HepG2 (cell line): ENCODE measurements at regions not wholly inside any gene's neighbourhood (a gene's known extent, or its start where the extent isn't known, plus 50 kb on each side); places are given as distances from the start of the nearest gene placed in this dataset.

Source experiments
- FIP1L1 ChIP-seq: fragments of 200-400 bp; formaldehyde crosslinking; IDR thresholded peaks from 2 replicates; pipeline ENCODE4 v1.6.1; 2018; ENCODE audit warnings: low read depth, mild to moderate bottlenecking, low read length, moderate library complexity, borderline replicate concordance; ENCODE audit not compliant: insufficient read depth
- GATAD1 ChIP-seq: IDR thresholded peaks from 2 replicates; pipeline ENCODE4 v1.6.1; 2016; ENCODE audit warnings: missing genetic modification reagents, missing compliant biosample characterization
- MED13 ChIP-seq: sonication (generic); formaldehyde crosslinking; IDR thresholded peaks from 2 replicates; pipeline ENCODE4 v1.5.0; 2020; ENCODE audit warnings: missing genetic modification reagents
- PRPF4 ChIP-seq: fragments of 200-400 bp; formaldehyde crosslinking; IDR thresholded peaks from 2 replicates; pipeline ENCODE4 v1.6.1; 2016; ENCODE audit warnings: low read length, low read depth; ENCODE audit not compliant: poor library complexity, severe bottlenecking
- SOX5 ChIP-seq: IDR thresholded peaks from 2 replicates; pipeline ENCODE4 v1.6.1; 2016; ENCODE audit warnings: borderline replicate concordance
- TOPORS ChIP-seq: sonication (generic); formaldehyde crosslinking; IDR thresholded peaks from 2 replicates; pipeline ENCODE4 v1.8.0; 2023; ENCODE audit warnings: mild to moderate bottlenecking, missing genetic modification reagents
- ZNF225 ChIP-seq: sonication (generic); formaldehyde crosslinking; IDR thresholded peaks from 2 replicates; pipeline ENCODE4 v1.4.0; 2020; ENCODE audit warnings: mild to moderate bottlenecking, missing genetic modification reagents
- ZNF530 ChIP-seq: sonication (generic); formaldehyde crosslinking; IDR thresholded peaks from 2 replicates; pipeline ENCODE4 v1.5.0; 2020; ENCODE audit warnings: low read depth, mild to moderate bottlenecking, missing genetic modification reagents
- ZNF776 ChIP-seq: sonication (generic); formaldehyde crosslinking; IDR thresholded peaks from 2 replicates; pipeline ENCODE4 v1.4.0; 2020; ENCODE audit warnings: mild to moderate bottlenecking, missing genetic modification reagents
- ZNF777 ChIP-seq: sonication (generic); formaldehyde crosslinking; IDR thresholded peaks from 2 replicates; pipeline ENCODE4 v1.4.0; 2020; ENCODE audit warnings: missing genetic modification reagents
- ZNF788 ChIP-seq: sonication (generic); formaldehyde crosslinking; IDR thresholded peaks from 2 replicates; pipeline ENCODE4 v1.5.0; 2020; ENCODE audit warnings: mild to moderate bottlenecking, missing genetic modification reagents, borderline replicate concordance
- TF ChIP-seq, protein P1 (sequence below), 2 experiments: sonication (generic) in 1 of 2; formaldehyde crosslinking in 1 of 2; IDR thresholded peaks; 2 replicates each; pipeline versions ENCODE4 v1.4.0 to v1.6.1; 2016 to 2020; ENCODE audit warnings: borderline replicate concordance in 1 of 2, low read depth in 1 of 2, mild to moderate bottlenecking in 1 of 2, missing genetic modification reagents in 1 of 2
- TF ChIP-seq, protein P2 (sequence below): IDR thresholded peaks from 2 replicates; pipeline ENCODE4 v1.6.1; 2016; ENCODE audit warnings: control low read depth
- TF ChIP-seq, protein P3 (sequence below): sonication (generic); formaldehyde crosslinking; IDR thresholded peaks from 2 replicates; pipeline ENCODE4 v1.8.0; 2022; ENCODE audit warnings: mild to moderate bottlenecking, missing genetic modification reagents
- TF ChIP-seq, protein P4 (sequence below): sonication (generic); formaldehyde crosslinking; IDR thresholded peaks from 2 replicates; pipeline ENCODE4 v1.4.0; 2020; ENCODE audit warnings: missing genetic modification reagents
- TF ChIP-seq, protein P5 (sequence below): IDR thresholded peaks from 2 replicates; pipeline ENCODE4 v1.4.0; 2020; ENCODE audit warnings: mild to moderate bottlenecking, missing genetic modification reagents

DNA sequence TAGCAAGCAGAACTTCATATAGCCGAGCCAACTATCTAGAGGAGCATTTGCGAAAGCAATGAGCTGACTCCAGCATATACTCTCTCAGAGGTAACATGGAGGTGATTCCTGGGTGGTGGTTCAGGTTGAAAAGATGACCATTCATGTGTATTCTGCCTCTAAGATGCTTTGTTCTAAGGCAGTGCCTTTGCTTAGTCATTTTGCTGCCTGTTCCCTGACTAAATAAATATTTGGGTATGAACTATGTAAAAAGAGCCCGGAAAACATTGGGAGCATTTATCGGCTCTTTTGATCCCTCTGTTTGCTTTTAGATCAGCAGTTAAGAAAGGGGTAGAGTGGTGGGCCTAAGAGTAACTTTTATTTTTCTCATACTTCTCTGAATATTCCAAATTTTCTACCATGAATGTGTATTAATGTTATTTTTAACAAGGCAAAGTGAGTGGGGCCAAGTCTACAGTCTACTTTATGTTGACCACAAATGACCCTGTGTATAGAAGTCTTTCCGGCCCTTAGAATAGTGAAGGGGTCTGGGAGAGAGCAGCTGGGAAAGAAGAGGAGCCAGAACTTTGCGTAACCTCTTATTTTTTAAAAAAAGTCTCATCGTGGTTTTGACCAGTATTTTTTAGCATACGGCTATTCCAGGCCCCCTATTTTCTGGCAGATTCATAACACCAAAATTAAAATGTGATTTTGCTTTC is 206.5 kb upstream of the EYA4 start (continued):
- TF ChIP-seq, protein P1, sequence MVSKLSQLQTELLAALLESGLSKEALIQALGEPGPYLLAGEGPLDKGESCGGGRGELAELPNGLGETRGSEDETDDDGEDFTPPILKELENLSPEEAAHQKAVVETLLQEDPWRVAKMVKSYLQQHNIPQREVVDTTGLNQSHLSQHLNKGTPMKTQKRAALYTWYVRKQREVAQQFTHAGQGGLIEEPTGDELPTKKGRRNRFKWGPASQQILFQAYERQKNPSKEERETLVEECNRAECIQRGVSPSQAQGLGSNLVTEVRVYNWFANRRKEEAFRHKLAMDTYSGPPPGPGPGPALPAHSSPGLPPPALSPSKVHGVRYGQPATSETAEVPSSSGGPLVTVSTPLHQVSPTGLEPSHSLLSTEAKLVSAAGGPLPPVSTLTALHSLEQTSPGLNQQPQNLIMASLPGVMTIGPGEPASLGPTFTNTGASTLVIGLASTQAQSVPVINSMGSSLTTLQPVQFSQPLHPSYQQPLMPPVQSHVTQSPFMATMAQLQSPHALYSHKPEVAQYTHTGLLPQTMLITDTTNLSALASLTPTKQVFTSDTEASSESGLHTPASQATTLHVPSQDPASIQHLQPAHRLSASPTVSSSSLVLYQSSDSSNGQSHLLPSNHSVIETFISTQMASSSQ (IDR thresholded peaks at IDR 0.05; ENCODE audit: low read depth) = no peak
- TF ChIP-seq, protein P1 (CRISPR knock-in tag; IDR thresholded peaks at IDR 0.05; ENCODE audit: borderline replicate concordance) = peak; percentile 34; the same call in 1 of the 2 replicates
- TF ChIP-seq ZNF225 = no peak
- TF ChIP-seq, protein P2, sequence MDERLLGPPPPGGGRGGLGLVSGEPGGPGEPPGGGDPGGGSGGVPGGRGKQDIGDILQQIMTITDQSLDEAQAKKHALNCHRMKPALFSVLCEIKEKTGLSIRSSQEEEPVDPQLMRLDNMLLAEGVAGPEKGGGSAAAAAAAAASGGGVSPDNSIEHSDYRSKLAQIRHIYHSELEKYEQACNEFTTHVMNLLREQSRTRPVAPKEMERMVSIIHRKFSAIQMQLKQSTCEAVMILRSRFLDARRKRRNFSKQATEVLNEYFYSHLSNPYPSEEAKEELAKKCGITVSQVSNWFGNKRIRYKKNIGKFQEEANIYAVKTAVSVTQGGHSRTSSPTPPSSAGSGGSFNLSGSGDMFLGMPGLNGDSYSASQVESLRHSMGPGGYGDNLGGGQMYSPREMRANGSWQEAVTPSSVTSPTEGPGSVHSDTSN (CRISPR knock-in tag) = no peak
- TF ChIP-seq ZNF788 (CRISPR knock-in tag) = no peak
- TF ChIP-seq, protein P3, sequence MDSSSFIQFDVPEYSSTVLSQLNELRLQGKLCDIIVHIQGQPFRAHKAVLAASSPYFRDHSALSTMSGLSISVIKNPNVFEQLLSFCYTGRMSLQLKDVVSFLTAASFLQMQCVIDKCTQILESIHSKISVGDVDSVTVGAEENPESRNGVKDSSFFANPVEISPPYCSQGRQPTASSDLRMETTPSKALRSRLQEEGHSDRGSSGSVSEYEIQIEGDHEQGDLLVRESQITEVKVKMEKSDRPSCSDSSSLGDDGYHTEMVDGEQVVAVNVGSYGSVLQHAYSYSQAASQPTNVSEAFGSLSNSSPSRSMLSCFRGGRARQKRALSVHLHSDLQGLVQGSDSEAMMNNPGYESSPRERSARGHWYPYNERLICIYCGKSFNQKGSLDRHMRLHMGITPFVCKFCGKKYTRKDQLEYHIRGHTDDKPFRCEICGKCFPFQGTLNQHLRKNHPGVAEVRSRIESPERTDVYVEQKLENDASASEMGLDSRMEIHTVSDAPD (CRISPR knock-in tag) = no peak
- 0 out of 2 replicates have a peak, but pooled peaks have one; percentile 31 for TF ChIP-seq ZNF777
- TF ChIP-seq SOX5 = peak; percentile 91
- TF ChIP-seq FIP1L1 = no peak
- TF ChIP-seq GATAD1 (CRISPR knock-in tag) = no peak
- TF ChIP-seq PRPF4 = no peak
- TF ChIP-seq, protein P4, sequence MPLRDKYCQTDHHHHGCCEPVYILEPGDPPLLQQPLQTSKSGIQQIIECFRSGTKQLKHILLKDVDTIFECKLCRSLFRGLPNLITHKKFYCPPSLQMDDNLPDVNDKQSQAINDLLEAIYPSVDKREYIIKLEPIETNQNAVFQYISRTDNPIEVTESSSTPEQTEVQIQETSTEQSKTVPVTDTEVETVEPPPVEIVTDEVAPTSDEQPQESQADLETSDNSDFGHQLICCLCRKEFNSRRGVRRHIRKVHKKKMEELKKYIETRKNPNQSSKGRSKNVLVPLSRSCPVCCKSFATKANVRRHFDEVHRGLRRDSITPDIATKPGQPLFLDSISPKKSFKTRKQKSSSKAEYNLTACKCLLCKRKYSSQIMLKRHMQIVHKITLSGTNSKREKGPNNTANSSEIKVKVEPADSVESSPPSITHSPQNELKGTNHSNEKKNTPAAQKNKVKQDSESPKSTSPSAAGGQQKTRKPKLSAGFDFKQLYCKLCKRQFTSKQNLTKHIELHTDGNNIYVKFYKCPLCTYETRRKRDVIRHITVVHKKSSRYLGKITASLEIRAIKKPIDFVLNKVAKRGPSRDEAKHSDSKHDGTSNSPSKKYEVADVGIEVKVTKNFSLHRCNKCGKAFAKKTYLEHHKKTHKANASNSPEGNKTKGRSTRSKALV = no peak
- TF ChIP-seq TOPORS (CRISPR knock-in tag) = 0 out of 2 replicates have a peak, but pooled peaks have one; percentile 24
- no peak for TF ChIP-seq ZNF530 (CRISPR knock-in tag)
- TF ChIP-seq MED13 = no peak
- TF ChIP-seq ZNF776 (CRISPR knock-in tag) = no peak
- TF ChIP-seq, protein P5, sequence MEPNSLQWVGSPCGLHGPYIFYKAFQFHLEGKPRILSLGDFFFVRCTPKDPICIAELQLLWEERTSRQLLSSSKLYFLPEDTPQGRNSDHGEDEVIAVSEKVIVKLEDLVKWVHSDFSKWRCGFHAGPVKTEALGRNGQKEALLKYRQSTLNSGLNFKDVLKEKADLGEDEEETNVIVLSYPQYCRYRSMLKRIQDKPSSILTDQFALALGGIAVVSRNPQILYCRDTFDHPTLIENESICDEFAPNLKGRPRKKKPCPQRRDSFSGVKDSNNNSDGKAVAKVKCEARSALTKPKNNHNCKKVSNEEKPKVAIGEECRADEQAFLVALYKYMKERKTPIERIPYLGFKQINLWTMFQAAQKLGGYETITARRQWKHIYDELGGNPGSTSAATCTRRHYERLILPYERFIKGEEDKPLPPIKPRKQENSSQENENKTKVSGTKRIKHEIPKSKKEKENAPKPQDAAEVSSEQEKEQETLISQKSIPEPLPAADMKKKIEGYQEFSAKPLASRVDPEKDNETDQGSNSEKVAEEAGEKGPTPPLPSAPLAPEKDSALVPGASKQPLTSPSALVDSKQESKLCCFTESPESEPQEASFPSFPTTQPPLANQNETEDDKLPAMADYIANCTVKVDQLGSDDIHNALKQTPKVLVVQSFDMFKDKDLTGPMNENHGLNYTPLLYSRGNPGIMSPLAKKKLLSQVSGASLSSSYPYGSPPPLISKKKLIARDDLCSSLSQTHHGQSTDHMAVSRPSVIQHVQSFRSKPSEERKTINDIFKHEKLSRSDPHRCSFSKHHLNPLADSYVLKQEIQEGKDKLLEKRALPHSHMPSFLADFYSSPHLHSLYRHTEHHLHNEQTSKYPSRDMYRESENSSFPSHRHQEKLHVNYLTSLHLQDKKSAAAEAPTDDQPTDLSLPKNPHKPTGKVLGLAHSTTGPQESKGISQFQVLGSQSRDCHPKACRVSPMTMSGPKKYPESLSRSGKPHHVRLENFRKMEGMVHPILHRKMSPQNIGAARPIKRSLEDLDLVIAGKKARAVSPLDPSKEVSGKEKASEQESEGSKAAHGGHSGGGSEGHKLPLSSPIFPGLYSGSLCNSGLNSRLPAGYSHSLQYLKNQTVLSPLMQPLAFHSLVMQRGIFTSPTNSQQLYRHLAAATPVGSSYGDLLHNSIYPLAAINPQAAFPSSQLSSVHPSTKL (CRISPR knock-in tag) = peak; percentile 98
